ENCODE measurements at regions not wholly inside any gene's neighbourhood (a gene's known extent, or its start where the extent isn't known, plus 50 kb on each side); places are given as distances from the start of the nearest gene placed in this dataset.

- in situ Hi-C loops (cut with MboI; ENCODE audit: low sequenced_read_pairs): no loop called here
Observed at GRCh38 chr10:109529258-109529657, 394.1 kb downstream of the XPNPEP1 start.

GRCh38 chr10:109517748-109518147 lies 405.6 kb downstream of the XPNPEP1 start:
- in situ Hi-C loops (cut with MboI; ENCODE audit: low sequenced_read_pairs): no loop called here

GRCh38 chr10:109504401-109504800 lies 418.9 kb downstream of the XPNPEP1 start:
- in situ Hi-C loops (cut with MboI; ENCODE audit: low sequenced_read_pairs): no loop called here

- in situ Hi-C loops (cut with MboI; ENCODE audit: low sequenced_read_pairs): no loop called here
Observed at GRCh38 chr10:109487691-109488090, 435.6 kb downstream of the XPNPEP1 start.

GRCh38 chr10:109480836-109481235 lies 442.5 kb downstream of the XPNPEP1 start:
- in situ Hi-C loops (cut with MboI; ENCODE audit: low sequenced_read_pairs): no loop called here

- in situ Hi-C loops (cut with MboI; ENCODE audit: low sequenced_read_pairs): no loop called here
Observed at GRCh38 chr10:109475711-109476421, 447.4 kb downstream of the XPNPEP1 start.

- in situ Hi-C loops (cut with MboI; ENCODE audit: low sequenced_read_pairs): no loop called here
Observed at GRCh38 chr10:109474812-109475211, 448.5 kb downstream of the XPNPEP1 start.

- in situ Hi-C loops (cut with MboI; ENCODE audit: low sequenced_read_pairs): no loop called here
Observed at GRCh38 chr10:109474261-109474660, 449.1 kb downstream of the XPNPEP1 start.

GRCh38 chr10:109467551-109467950 lies 455.8 kb downstream of the XPNPEP1 start:
- in situ Hi-C loops (cut with MboI; ENCODE audit: low sequenced_read_pairs): no loop called here

- in situ Hi-C loops (cut with MboI; ENCODE audit: low sequenced_read_pairs): no loop called here
Observed at GRCh38 chr10:109464949-109465348, 458.4 kb downstream of the XPNPEP1 start.

- in situ Hi-C loops (cut with MboI; ENCODE audit: low sequenced_read_pairs): no loop called here
Observed at GRCh38 chr10:109457302-109457638, 466.0 kb downstream of the XPNPEP1 start.

GRCh38 chr10:109456566-109457301 lies 466.6 kb downstream of the XPNPEP1 start:
- in situ Hi-C loops (cut with MboI; ENCODE audit: low sequenced_read_pairs): no loop called here

- in situ Hi-C loops (cut with MboI; ENCODE audit: low sequenced_read_pairs): no loop called here
Observed at GRCh38 chr10:109454691-109455090, 468.6 kb downstream of the XPNPEP1 start.

GRCh38 chr10:109451879-109452278 lies 471.4 kb downstream of the XPNPEP1 start:
- in situ Hi-C loops (cut with MboI; ENCODE audit: low sequenced_read_pairs): no loop called here

GRCh38 chr10:109450702-109451101 lies 472.6 kb downstream of the XPNPEP1 start:
- in situ Hi-C loops (cut with MboI; ENCODE audit: low sequenced_read_pairs): no loop called here

- in situ Hi-C loops (cut with MboI; ENCODE audit: low sequenced_read_pairs): no loop called here
Observed at GRCh38 chr10:109433434-109433833, 489.9 kb downstream of the XPNPEP1 start.

- in situ Hi-C loops (cut with MboI; ENCODE audit: low sequenced_read_pairs): no loop called here
Observed at GRCh38 chr10:109432281-109432680, 491.0 kb downstream of the XPNPEP1 start.

GRCh38 chr10:109430799-109431198 lies 492.5 kb downstream of the XPNPEP1 start:
- in situ Hi-C loops (cut with MboI; ENCODE audit: low sequenced_read_pairs): no loop called here

GRCh38 chr10:109430043-109430760 lies 493.1 kb downstream of the XPNPEP1 start:
- in situ Hi-C loops (cut with MboI; ENCODE audit: low sequenced_read_pairs): no loop called here

GRCh38 chr10:109428775-109429491 lies 494.4 kb downstream of the XPNPEP1 start:
- in situ Hi-C loops (cut with MboI; ENCODE audit: low sequenced_read_pairs): no loop called here

GRCh38 chr10:109427411-109427810 lies 495.9 kb downstream of the XPNPEP1 start:
- in situ Hi-C loops (cut with MboI; ENCODE audit: low sequenced_read_pairs): no loop called here
